ENCODE measurements at regions not wholly inside any gene's neighbourhood (a gene's known extent, or its start where the extent isn't known, plus 50 kb on each side); places are given as distances from the start of the nearest gene placed in this dataset.

GRCh38 chr2:104092886-104093285, 761.0 kb upstream of the POU3F3 start:
- TF ChIP-seq ZFP41 (tag by site-specific recombination; IDR thresholded peaks at IDR 0.05; ENCODE audit: borderline replicate concordance) (no peak), MEIS1 (CRISPR knock-in tag; IDR thresholded peaks at IDR 0.05; ENCODE audit: borderline replicate concordance) (no peak), REST (tag by site-specific recombination; IDR thresholded peaks at IDR 0.05) (no peak)
